Testis (tissue), 2 donors: ENCODE measurements at regions not wholly inside any gene's neighbourhood (a gene's known extent, or its start where the extent isn't known, plus 50 kb on each side); places are given as distances from the start of the nearest gene placed in this dataset.

ENCODE experiments used
- POLR2A ChIP-seq: fragments of 450-650 bp; IDR thresholded peaks from one replicate; pipeline ENCODE4 v1.6.1; 2017; ENCODE audit warnings: antibody characterized with exemption, mild to moderate bottlenecking, moderate library complexity
- TF ChIP-seq, protein P1 (sequence below), 3 experiments: fragments of 450-650 bp in 2 of 3; fragments of 200-600 bp in 1 of 3; sonication (generic) in 1 of 3; IDR thresholded peaks; one replicate each; pipeline ENCODE4 v1.5.1; 2016 to 2019; ENCODE audit warnings: antibody characterized with exemption in 3 of 3, mild to moderate bottlenecking in 2 of 3, moderate library complexity in 1 of 3

DNA sequence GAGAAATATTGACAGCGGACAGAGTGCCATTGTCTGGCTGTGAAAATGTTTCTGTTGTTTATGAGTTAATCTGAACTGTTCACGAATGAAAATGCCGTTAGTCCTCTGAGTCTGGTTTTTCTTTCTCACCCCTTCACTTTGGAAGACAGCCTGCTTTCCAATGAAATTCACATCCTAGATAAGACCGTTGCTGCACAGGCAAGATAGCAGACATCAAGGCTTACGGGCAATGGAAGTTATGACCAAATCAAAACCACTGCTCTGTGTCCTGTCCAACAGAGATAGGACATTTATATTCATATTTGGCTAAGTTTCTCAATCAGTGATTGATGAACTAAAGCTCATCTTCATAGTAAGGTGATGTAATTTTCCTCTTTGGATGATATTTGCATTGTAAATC, 180.0 kb upstream of the DMAC1 start:
- TF ChIP-seq, protein P1, sequence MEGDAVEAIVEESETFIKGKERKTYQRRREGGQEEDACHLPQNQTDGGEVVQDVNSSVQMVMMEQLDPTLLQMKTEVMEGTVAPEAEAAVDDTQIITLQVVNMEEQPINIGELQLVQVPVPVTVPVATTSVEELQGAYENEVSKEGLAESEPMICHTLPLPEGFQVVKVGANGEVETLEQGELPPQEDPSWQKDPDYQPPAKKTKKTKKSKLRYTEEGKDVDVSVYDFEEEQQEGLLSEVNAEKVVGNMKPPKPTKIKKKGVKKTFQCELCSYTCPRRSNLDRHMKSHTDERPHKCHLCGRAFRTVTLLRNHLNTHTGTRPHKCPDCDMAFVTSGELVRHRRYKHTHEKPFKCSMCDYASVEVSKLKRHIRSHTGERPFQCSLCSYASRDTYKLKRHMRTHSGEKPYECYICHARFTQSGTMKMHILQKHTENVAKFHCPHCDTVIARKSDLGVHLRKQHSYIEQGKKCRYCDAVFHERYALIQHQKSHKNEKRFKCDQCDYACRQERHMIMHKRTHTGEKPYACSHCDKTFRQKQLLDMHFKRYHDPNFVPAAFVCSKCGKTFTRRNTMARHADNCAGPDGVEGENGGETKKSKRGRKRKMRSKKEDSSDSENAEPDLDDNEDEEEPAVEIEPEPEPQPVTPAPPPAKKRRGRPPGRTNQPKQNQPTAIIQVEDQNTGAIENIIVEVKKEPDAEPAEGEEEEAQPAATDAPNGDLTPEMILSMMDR (IDR thresholded peaks at IDR 0.05), result no peak
- no peak for TF ChIP-seq POLR2A
